GM23248 (cell line): ENCODE measurements at regions not wholly inside any gene's neighbourhood (a gene's known extent, or its start where the extent isn't known, plus 50 kb on each side); places are given as distances from the start of the nearest gene placed in this dataset.

Experiments
- DNase-seq: peaks from one replicate; pipeline ENCODE4 v3.0.0-alpha.2; 2015
- H2AFZ ChIP-seq: fragments of 200-600 bp; sonication (generic); 2 replicates; pipeline ENCODE4 v1.6.1; 2016; ENCODE audit warnings: antibody characterized with exemption
- H3F3A ChIP-seq: fragments of 200-600 bp; sonication (generic); 2 replicates; pipeline ENCODE4 v1.6.1; 2016; ENCODE audit warnings: mild to moderate bottlenecking, antibody characterized with exemption, mixed run types; ENCODE audit not compliant: insufficient read depth
- H3K27ac ChIP-seq: fragments of 200-600 bp; sonication (generic); 2 replicates; pipeline ENCODE4 v1.5.1; 2016; ENCODE audit warnings: mild to moderate bottlenecking
- H3K27me3 ChIP-seq: fragments of 200-600 bp; sonication (generic); replicated peaks from 2 replicates; pipeline ENCODE4 v1.6.1; 2016; ENCODE audit warnings: mild to moderate bottlenecking; ENCODE audit not compliant: insufficient read depth
- H3K36me3 ChIP-seq: fragments of 200-600 bp; sonication (generic); 2 replicates; pipeline ENCODE4 v1.6.1; 2016; ENCODE audit warnings: low read depth, mild to moderate bottlenecking
- H3K4me1 ChIP-seq: fragments of 200-600 bp; sonication (generic); 2 replicates; pipeline ENCODE4 v1.6.1; 2016; ENCODE audit warnings: mild to moderate bottlenecking; ENCODE audit not compliant: insufficient read depth
- H3K4me2 ChIP-seq: fragments of 200-600 bp; sonication (generic); one replicate; pipeline ENCODE4 v1.6.1; 2016; ENCODE audit warnings: mild to moderate bottlenecking; ENCODE audit not compliant: unreplicated experiment
- H3K4me3 ChIP-seq: fragments of 200-600 bp; sonication (generic); 2 replicates; pipeline ENCODE4 v1.5.1; 2016; ENCODE audit warnings: mild to moderate bottlenecking
- H3K79me2 ChIP-seq: fragments of 200-600 bp; sonication (generic); 2 replicates; pipeline ENCODE4 v1.6.1; 2016; ENCODE audit warnings: mild to moderate bottlenecking; ENCODE audit not compliant: insufficient read depth
- H3K9ac ChIP-seq: fragments of 200-600 bp; sonication (generic); 2 replicates; pipeline ENCODE4 v1.6.1; 2016; ENCODE audit warnings: mild to moderate bottlenecking
- H3K9me2 ChIP-seq: fragments of 200-600 bp; sonication (generic); 2 replicates; pipeline ENCODE4 v1.6.1; 2016; ENCODE audit warnings: mixed run types, mild to moderate bottlenecking, moderate library complexity; ENCODE audit not compliant: insufficient read depth
- H3K9me3 ChIP-seq: fragments of 200-600 bp; sonication (generic); one replicate; pipeline ENCODE4 v1.6.1; 2017; ENCODE audit warnings: low read depth
- H4K20me1 ChIP-seq: fragments of 200-600 bp; sonication (generic); 2 replicates; pipeline ENCODE4 v1.6.0; 2016; ENCODE audit not compliant: insufficient read depth
- EZH2 ChIP-seq: fragments of 200-600 bp; sonication (generic); IDR thresholded peaks from 2 replicates; pipeline ENCODE4 v1.6.1; 2018; ENCODE audit warnings: antibody characterized with exemption, mild to moderate bottlenecking; ENCODE audit not compliant: insufficient read depth, poor library complexity, severe bottlenecking
- EZH2phosphoT487 ChIP-seq: fragments of 200-600 bp; sonication (generic); IDR thresholded peaks from 2 replicates; pipeline ENCODE4 v1.6.1; 2018; ENCODE audit warnings: antibody characterized with exemption, moderate library complexity, mild to moderate bottlenecking, low read depth; ENCODE audit not compliant: insufficient read depth
- WGBS, 2 experiments: methylation state at CpG; one replicate each; pipeline ENCODE4 v1.1.6; 2015 to 2017; ENCODE audit warnings: low lambda C conversion rate in 2 of 2, low coverage in 1 of 2; ENCODE audit errors: missing lambda C conversion rate in 2 of 2; 5-methylcytosine and 5-hydroxymethylcytosine counted together
- in situ Hi-C: fragments of 300-500 bp; cut with MboI; formaldehyde crosslinking; loops from 2 replicates; pipeline ENCODE4 v1.15.0; 2020

GRCh38 chr3:127467391-127467790 lies 123.1 kb downstream of the TPRA1 start:
- no peak for DNase-seq
- Histone ChIP-seq H3K9me2 (no peaks in the 10 kb centered on the region), H2AFZ (no peak overlapping the region), H3K79me2 (no peaks in the 10 kb centered on the region), H3K9ac (no peak overlapping the region), H3K27me3 (no peaks in the 10 kb centered on the region; the same call in 1 of the 2 replicates), H3K4me1 (no peaks in the 10 kb centered on the region), H3K4me2 (no peak overlapping the region), H3K27ac (no peak overlapping the region), H3K4me3 (no peak overlapping the region), H4K20me1 (no peaks in the 10 kb centered on the region), H3K36me3 (no peaks in the 10 kb centered on the region), H3K9me3 (no peaks in the 10 kb centered on the region), H3F3A (no peaks in the 10 kb centered on the region)
- in situ Hi-C loops: no loop called here
- TF ChIP-seq EZH2: no peak
- no peak for TF ChIP-seq EZH2phosphoT487
- WGBS, 2 experiments: 36 to 41% methylated on average over 11 to 12 of the region's 12 CpGs

- Histone ChIP-seq H3K79me2 (no peaks in the 10 kb centered on the region), H3K9me3 (no peaks in the 10 kb centered on the region), H3K36me3 (no peaks in the 10 kb centered on the region), H3K4me3 (no peak overlapping the region), H3K9ac (no peak overlapping the region), H2AFZ (no peak overlapping the region), H4K20me1 (no peaks in the 10 kb centered on the region), H3K27me3 (no peaks in the 10 kb centered on the region; the same call in 1 of the 2 replicates), H3F3A (no peaks in the 10 kb centered on the region), H3K4me1 (no peaks in the 10 kb centered on the region), H3K4me2 (no peak overlapping the region), H3K9me2 (no peaks in the 10 kb centered on the region), H3K27ac (no peak overlapping the region)
- DNase-seq: no peak
- TF ChIP-seq EZH2phosphoT487 (no peak), EZH2 (no peak)
- 64 to 70% methylated on average over 4 to 7 of the region's 7 CpGs for WGBS, 2 experiments
- in situ Hi-C loops: no loop called here
Observed at GRCh38 chr3:127464642-127465041, 125.9 kb downstream of the TPRA1 start.

GRCh38 chr3:127462111-127462655 lies 128.3 kb downstream of the TPRA1 start:
- Histone ChIP-seq H3K79me2 (no peaks in the 10 kb centered on the region), H3K4me1 (peaks cover 3% of the 10 kb centered on the region; the same call in 1 of the 2 replicates), H3F3A (no peaks in the 10 kb centered on the region), H2AFZ (no peak overlapping the region), H3K9ac (no peak overlapping the region), H3K9me3 (no peaks in the 10 kb centered on the region), H3K36me3 (no peaks in the 10 kb centered on the region), H3K27ac (no peak overlapping the region), H3K27me3 (peaks cover 4% of the 10 kb centered on the region; the same call in 1 of the 2 replicates), H3K4me2 (no peak overlapping the region), H3K9me2 (no peaks in the 10 kb centered on the region), H3K4me3 (no peak overlapping the region), H4K20me1 (no peaks in the 10 kb centered on the region)
- no peak for TF ChIP-seq EZH2
- TF ChIP-seq EZH2phosphoT487: no peak
- 64 to 70% methylated on average over 8 of the region's 8 CpGs for WGBS, 2 experiments
- in situ Hi-C loops: no loop called here
- DNase-seq: no peak

GRCh38 chr3:127461286-127461910 lies 129.1 kb downstream of the TPRA1 start:
- in situ Hi-C loops: no loop called here
- 0 out of 2 replicates have a peak, but pooled peaks cover under 1% of the 10 kb centered on the region for H3F3A ChIP-seq
- no peaks in the 10 kb centered on the region for H3K79me2 ChIP-seq
- H3K9me3 ChIP-seq: no peaks in the 10 kb centered on the region
- H4K20me1 ChIP-seq: no peaks in the 10 kb centered on the region
- no peak for DNase-seq
- H3K36me3 ChIP-seq: no peaks in the 10 kb centered on the region
- H3K27me3 ChIP-seq: peaks cover 4% of the 10 kb centered on the region; the same call in 1 of the 2 replicates
- H3K9ac ChIP-seq: no peak overlapping the region
- no peak overlapping the region for H2AFZ ChIP-seq
- H3K4me2 ChIP-seq: no peak overlapping the region
- H3K27ac ChIP-seq: no peak overlapping the region
- peaks cover 11% of the 10 kb centered on the region for H3K4me1 ChIP-seq
- no peaks in the 10 kb centered on the region for H3K9me2 ChIP-seq
- H3K4me3 ChIP-seq: no peak overlapping the region
- WGBS, 2 experiments: 55 to 56% methylated on average over 10 of the region's 10 CpGs
- TF ChIP-seq EZH2phosphoT487: no peak
- TF ChIP-seq EZH2: no peak
